Mesodermal cell (in vitro differentiated cells): ENCODE measurements at regions not wholly inside any gene's neighbourhood (a gene's known extent, or its start where the extent isn't known, plus 50 kb on each side); places are given as distances from the start of the nearest gene placed in this dataset.

Source experiments
- H3K27ac ChIP-seq: 2 replicates; pipeline ENCODE4 v1.7.0; 2013; ENCODE audit warnings: mild to moderate bottlenecking, low read depth, low read length, moderate library complexity; ENCODE audit not compliant: severe bottlenecking
- H3K36me3 ChIP-seq: 2 replicates; pipeline ENCODE4 v1.7.1; 2013; ENCODE audit warnings: mild to moderate bottlenecking, low read length, moderate library complexity; ENCODE audit not compliant: control insufficient read depth, insufficient read depth
- H3K4me1 ChIP-seq: one replicate; pipeline ENCODE4 v1.7.1; 2013; ENCODE audit warnings: mild to moderate bottlenecking, low read length; ENCODE audit not compliant: insufficient read depth, control insufficient read depth, poor library complexity, severe bottlenecking
- H3K4me3 ChIP-seq: 2 replicates; pipeline ENCODE4 v1.7.0; 2013; ENCODE audit warnings: low read length, control low read depth, mild to moderate bottlenecking; ENCODE audit not compliant: insufficient read depth, poor library complexity, severe bottlenecking; ENCODE audit errors: extremely low read depth
- H3K9me3 ChIP-seq: 2 replicates; pipeline ENCODE4 v1.7.1; 2013; ENCODE audit warnings: mild to moderate bottlenecking, low read length, moderate library complexity; ENCODE audit not compliant: control insufficient read depth
- WGBS, 2 experiments: methylation state at CpG; one replicate each; pipeline ENCODE4 v1.1.5; 2013; ENCODE audit warnings: missing lambda C conversion rate in 2 of 2; ENCODE audit not compliant: insufficient coverage in 2 of 2; 5-methylcytosine and 5-hydroxymethylcytosine counted together

- Histone ChIP-seq H3K9me3 (peaks cover 5% of the 10 kb centered on the region), H3K36me3 (no peaks in the 10 kb centered on the region), H3K4me3 (no peak overlapping the region), H3K4me1 (peaks cover 23% of the 10 kb centered on the region), H3K27ac (peak overlapping the region; percentile 55)
- WGBS, 2 experiments = 60 to 69% methylated on average over 1 to 2 of the region's 5 CpGs
Observed at GRCh38 chr1:183711741-183712361, 58.7 kb upstream of the APOBEC4 start.

GRCh38 chr1:183711165-183711682, 58.1 kb upstream of the APOBEC4 start:
- no peaks in the 10 kb centered on the region for H3K36me3 ChIP-seq
- peaks cover 23% of the 10 kb centered on the region for H3K4me1 ChIP-seq
- peaks cover 5% of the 10 kb centered on the region for H3K9me3 ChIP-seq
- H3K4me3 ChIP-seq = no peak overlapping the region
- peak overlapping the region; percentile 55 for H3K27ac ChIP-seq
- WGBS, 2 experiments = 80 to 94% methylated on average over 1 of the region's 2 CpGs

GRCh38 chr1:183710734-183711133, 57.6 kb upstream of the APOBEC4 start:
- Histone ChIP-seq H3K4me1 (peaks cover 23% of the 10 kb centered on the region), H3K36me3 (no peaks in the 10 kb centered on the region), H3K4me3 (no peak overlapping the region), H3K27ac (no peak overlapping the region), H3K9me3 (peaks cover 5% of the 10 kb centered on the region)
- WGBS, 2 experiments = 86 to 88% methylated on average over 2 of the region's 3 CpGs

- peaks cover 23% of the 10 kb centered on the region for H3K4me1 ChIP-seq
- H3K4me3 ChIP-seq = no peak overlapping the region
- H3K36me3 ChIP-seq = no peaks in the 10 kb centered on the region
- WGBS, 2 experiments = 100% methylated on average over 1 of the region's 1 CpG; no CpG with 5 or more reads in 1 of the 2 experiments
- peaks cover 5% of the 10 kb centered on the region for H3K9me3 ChIP-seq
- no peak overlapping the region for H3K27ac ChIP-seq
Observed at GRCh38 chr1:183710333-183710732, 57.2 kb upstream of the APOBEC4 start.

GRCh38 chr1:183704131-183704530, 51.0 kb upstream of the APOBEC4 start:
- no peak overlapping the region for H3K4me3 ChIP-seq
- no peaks in the 10 kb centered on the region for H3K36me3 ChIP-seq
- no peaks in the 10 kb centered on the region for H3K9me3 ChIP-seq
- H3K27ac ChIP-seq = no peak overlapping the region
- H3K4me1 ChIP-seq = peaks cover 12% of the 10 kb centered on the region
- WGBS, 2 experiments = 89 to 92% methylated on average over 2 of the region's 2 CpGs
